ENCODE measurements at regions not wholly inside any gene's neighbourhood (a gene's known extent, or its start where the extent isn't known, plus 50 kb on each side); places are given as distances from the start of the nearest gene placed in this dataset.
A peak's percentile ranks its signal among the peaks of the same experiment; 100 is the strongest.

DNA sequence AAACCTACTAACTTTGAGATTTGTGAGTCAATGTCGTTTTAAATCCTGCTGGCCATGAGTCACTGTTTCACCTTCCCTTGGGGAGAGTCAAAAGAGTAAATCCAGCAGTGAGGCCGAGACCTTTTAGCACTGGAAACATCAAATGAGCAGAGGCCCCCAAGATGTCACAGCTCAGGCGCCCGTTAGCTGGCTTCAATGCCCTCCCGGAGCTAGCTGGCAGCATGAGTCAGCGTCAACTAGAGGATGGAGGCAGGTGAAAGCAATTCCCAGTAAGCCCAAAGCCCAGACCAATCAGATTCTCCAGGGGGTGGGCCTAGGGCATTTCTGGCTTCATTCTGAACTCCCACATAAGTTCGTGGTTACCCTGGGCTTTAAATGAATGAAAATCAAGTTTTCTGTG is 170.9 kb downstream of the CLCN4 start:
- Histone ChIP-seq H3K56ac (ENCODE audit: extremely low read depth, insufficient read depth, low read length) (no peak overlapping the region), H4K91ac (ENCODE audit: insufficient read depth, low read depth, low read length) (no peak overlapping the region), H3K23ac (ENCODE audit: low read depth, low read length) (no peak overlapping the region), H4K8ac (ENCODE audit: low read depth in 2 of 2, low read length in 2 of 2) (no peak overlapping the region), H3K4me1 (ENCODE audit: control insufficient read depth, insufficient read depth, low read length) (peaks cover 2% of the 10 kb centered on the region; the same call in 1 of the 2 replicates), H3K14ac (replicated peaks; ENCODE audit: low read depth, low read length) (no peak overlapping the region), H4K20me1 (ENCODE audit: insufficient read depth, low read length) (no peaks in the 10 kb centered on the region), H3K79me1 (ENCODE audit: low read depth in 1 of 2, low read length in 2 of 2) (no peaks in the 10 kb centered on the region), H4K5ac (ENCODE audit: low read depth, low read length) (no peak overlapping the region), H2BK20ac (ENCODE audit: low read depth, low read length) (no peak overlapping the region), H3K36me3 (ENCODE audit: control insufficient read depth, insufficient read depth, low read length) (no peaks in the 10 kb centered on the region), H3K18ac (ENCODE audit: low read depth, low read length) (no peak overlapping the region), H2BK15ac (ENCODE audit: low read depth, low read length) (no peak overlapping the region), H2AK9ac (replicated peaks; ENCODE audit: low read depth, low read length, poor library complexity) (no peak overlapping the region), H2AFZ (replicated peaks; ENCODE audit: low read length, poor library complexity) (no peak overlapping the region), H2AK5ac (ENCODE audit: low read depth, low read length) (no peak overlapping the region), H3K4me3 (ENCODE audit: insufficient read depth, low read depth, low read length) (no peak overlapping the region), H3K9me3 (ENCODE audit: control insufficient read depth, insufficient read depth, low read length) (no peaks in the 10 kb centered on the region), H3K9ac (ENCODE audit: low read depth, low read length) (no peak overlapping the region), H2BK120ac (ENCODE audit: low read depth, low read length) (no peak overlapping the region), H3K4ac (ENCODE audit: low read depth, low read length) (no peak overlapping the region), H3K27me3 (ENCODE audit: control insufficient read depth, insufficient read depth, low read length) (no peaks in the 10 kb centered on the region; the same call in 1 of the 2 replicates), H3K4me2 (ENCODE audit: low read depth, low read length) (no peak overlapping the region), H3K9me1 (ENCODE audit: insufficient read depth, low read length) (no peaks in the 10 kb centered on the region), H3K27ac (ENCODE audit: insufficient read depth, low read length) (no peak overlapping the region), H2BK5ac (ENCODE audit: low read depth, low read length, poor library complexity, severe bottlenecking) (no peak overlapping the region)
- BruUV-seq (replicated peaks): no TSS peak
- intact Hi-C loops (cut with micrococcal nuclease): loop anchor here (2.0 to 5.0 kb wide), 2 partner anchors 290 to 309 kb away; no protein-coding TSS in a partner anchor
- peak; percentile 5 for DNase-seq
- ChIA-PET CTCF (interaction anchor here (1.6 kb wide), 1 partner anchor 309 kb away, joined by 3 read pairs; no protein-coding TSS in a partner anchor), POLR2A (ENCODE audit: unreplicated experiment) (no interaction called here)
- TF ChIP-seq, protein P1, sequence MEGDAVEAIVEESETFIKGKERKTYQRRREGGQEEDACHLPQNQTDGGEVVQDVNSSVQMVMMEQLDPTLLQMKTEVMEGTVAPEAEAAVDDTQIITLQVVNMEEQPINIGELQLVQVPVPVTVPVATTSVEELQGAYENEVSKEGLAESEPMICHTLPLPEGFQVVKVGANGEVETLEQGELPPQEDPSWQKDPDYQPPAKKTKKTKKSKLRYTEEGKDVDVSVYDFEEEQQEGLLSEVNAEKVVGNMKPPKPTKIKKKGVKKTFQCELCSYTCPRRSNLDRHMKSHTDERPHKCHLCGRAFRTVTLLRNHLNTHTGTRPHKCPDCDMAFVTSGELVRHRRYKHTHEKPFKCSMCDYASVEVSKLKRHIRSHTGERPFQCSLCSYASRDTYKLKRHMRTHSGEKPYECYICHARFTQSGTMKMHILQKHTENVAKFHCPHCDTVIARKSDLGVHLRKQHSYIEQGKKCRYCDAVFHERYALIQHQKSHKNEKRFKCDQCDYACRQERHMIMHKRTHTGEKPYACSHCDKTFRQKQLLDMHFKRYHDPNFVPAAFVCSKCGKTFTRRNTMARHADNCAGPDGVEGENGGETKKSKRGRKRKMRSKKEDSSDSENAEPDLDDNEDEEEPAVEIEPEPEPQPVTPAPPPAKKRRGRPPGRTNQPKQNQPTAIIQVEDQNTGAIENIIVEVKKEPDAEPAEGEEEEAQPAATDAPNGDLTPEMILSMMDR (conservative IDR thresholded peaks at IDR 0.05; ENCODE audit: low read depth, low read length): no peak
- TF ChIP-seq POLR2A (IDR thresholded peaks at IDR 0.05; ENCODE audit: low read depth, low read length) (no peak), SMC3 (IDR thresholded peaks at IDR 0.05; ENCODE audit: low read depth, low read length) (no peak), RCOR1 (IDR thresholded peaks at IDR 0.05; ENCODE audit: insufficient replicate concordance, low read length) (no peak), NFE2L2 (IDR thresholded peaks at IDR 0.05; ENCODE audit: low read depth, low read length) (no peak), BHLHE40 (IDR thresholded peaks at IDR 0.05; ENCODE audit: low read depth, low read length) (no peak), CHD1 (IDR thresholded peaks at IDR 0.05; ENCODE audit: low read depth, low read length) (no peak), RAD21 (IDR thresholded peaks at IDR 0.05; ENCODE audit: low read length) (no peak), MAZ (IDR thresholded peaks at IDR 0.05; ENCODE audit: borderline replicate concordance, low read depth, low read length) (no peak), MXI1 (IDR thresholded peaks at IDR 0.05; ENCODE audit: borderline replicate concordance, low read depth, low read length) (no peak), CEBPB (IDR thresholded peaks at IDR 0.05; ENCODE audit: low read depth, low read length) (no peak)
- TF ChIP-seq, protein P2, sequence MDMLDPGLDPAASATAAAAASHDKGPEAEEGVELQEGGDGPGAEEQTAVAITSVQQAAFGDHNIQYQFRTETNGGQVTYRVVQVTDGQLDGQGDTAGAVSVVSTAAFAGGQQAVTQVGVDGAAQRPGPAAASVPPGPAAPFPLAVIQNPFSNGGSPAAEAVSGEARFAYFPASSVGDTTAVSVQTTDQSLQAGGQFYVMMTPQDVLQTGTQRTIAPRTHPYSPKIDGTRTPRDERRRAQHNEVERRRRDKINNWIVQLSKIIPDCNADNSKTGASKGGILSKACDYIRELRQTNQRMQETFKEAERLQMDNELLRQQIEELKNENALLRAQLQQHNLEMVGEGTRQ (IDR thresholded peaks at IDR 0.05; ENCODE audit: low read depth, low read length): no peak
- TF ChIP-seq, protein P3, sequence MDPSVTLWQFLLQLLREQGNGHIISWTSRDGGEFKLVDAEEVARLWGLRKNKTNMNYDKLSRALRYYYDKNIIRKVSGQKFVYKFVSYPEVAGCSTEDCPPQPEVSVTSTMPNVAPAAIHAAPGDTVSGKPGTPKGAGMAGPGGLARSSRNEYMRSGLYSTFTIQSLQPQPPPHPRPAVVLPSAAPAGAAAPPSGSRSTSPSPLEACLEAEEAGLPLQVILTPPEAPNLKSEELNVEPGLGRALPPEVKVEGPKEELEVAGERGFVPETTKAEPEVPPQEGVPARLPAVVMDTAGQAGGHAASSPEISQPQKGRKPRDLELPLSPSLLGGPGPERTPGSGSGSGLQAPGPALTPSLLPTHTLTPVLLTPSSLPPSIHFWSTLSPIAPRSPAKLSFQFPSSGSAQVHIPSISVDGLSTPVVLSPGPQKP (IDR thresholded peaks at IDR 0.05; ENCODE audit: borderline replicate concordance, low read depth, low read length): no peak
- no peak for ATAC-seq (ENCODE audit: low read depth)
- dilution Hi-C loops (cut with HindIII; ENCODE audit: low sequenced_read_pairs, unreplicated experiment): no loop called here
- WGBS, 2 experiments (ENCODE audit: extremely low coverage in 2 of 2, insufficient read length in 1 of 2): 40% methylated on average over 1 of the region's 7 CpGs; no CpG with 5 or more reads in 1 of the 2 experiments
- in situ Hi-C loops (cut with MboI; ENCODE audit: low sequenced_read_pairs): no loop called here

Data from IMR-90 (cell line).